NCI-H2029 (cell line): ENCODE measurements at regions not wholly inside any gene's neighbourhood (a gene's known extent, or its start where the extent isn't known, plus 50 kb on each side); places are given as distances from the start of the nearest gene placed in this dataset.
"Not testable (repeated sequence)": the region's sequence is repeated elsewhere in the genome, so short reads cannot be mapped to it uniquely, and the experiment has no call there.

Experiments
- DNase-seq: peaks from one replicate; lab custom pipeline; 2025; lab: John Stamatoyannopoulos, UW

GRCh38 chr17:31621566-31621965 lies 230.1 kb downstream of the RAB11FIP4 start:
- DNase-seq: no peak

- DNase-seq: not testable (repeated sequence)
Measured at GRCh38 chr17:31611053-31611452, 219.6 kb downstream of the RAB11FIP4 start.

- DNase-seq: no peak
Measured at GRCh38 chr17:31609996-31610910, 218.8 kb downstream of the RAB11FIP4 start.

- no peak for DNase-seq
Measured at GRCh38 chr17:31609331-31609730, 217.9 kb downstream of the RAB11FIP4 start.

GRCh38 chr17:31608659-31609254 lies 217.3 kb downstream of the RAB11FIP4 start:
- DNase-seq: no peak

GRCh38 chr17:31605761-31606160 lies 214.3 kb downstream of the RAB11FIP4 start:
- DNase-seq: no peak

- no peak for DNase-seq
Measured at GRCh38 chr17:31604936-31605335, 213.5 kb downstream of the RAB11FIP4 start.

GRCh38 chr17:31600144-31600543 lies 208.7 kb downstream of the RAB11FIP4 start:
- not testable (repeated sequence) for DNase-seq

- DNase-seq: peak; percentile 51
Measured at GRCh38 chr17:31598921-31599571, 207.6 kb downstream of the RAB11FIP4 start.

GRCh38 chr17:31598399-31598782 lies 206.9 kb downstream of the RAB11FIP4 start:
- DNase-seq: no peak

GRCh38 chr17:31597646-31598398 lies 206.3 kb downstream of the RAB11FIP4 start:
- DNase-seq: no peak

- peak; percentile 36 for DNase-seq
Measured at GRCh38 chr17:31596382-31597323, 205.2 kb downstream of the RAB11FIP4 start.

- no peak for DNase-seq
Measured at GRCh38 chr17:31595666-31596381, 204.3 kb downstream of the RAB11FIP4 start.

GRCh38 chr17:31595076-31595475 lies 203.6 kb downstream of the RAB11FIP4 start:
- DNase-seq: no peak

- no peak for DNase-seq
Measured at GRCh38 chr17:31594416-31594815, 202.9 kb downstream of the RAB11FIP4 start.

- DNase-seq: no peak
Measured at GRCh38 chr17:31593806-31594205, 202.3 kb downstream of the RAB11FIP4 start.

- no peak for DNase-seq
Measured at GRCh38 chr17:31591924-31592323, 200.4 kb downstream of the RAB11FIP4 start.

- no peak for DNase-seq
Measured at GRCh38 chr17:31588512-31588911, 197.0 kb downstream of the RAB11FIP4 start.

- no peak for DNase-seq
Measured at GRCh38 chr17:31588034-31588433, 196.6 kb downstream of the RAB11FIP4 start.
